OCI-LY3 (cell line): ENCODE measurements at regions not wholly inside any gene's neighbourhood (a gene's known extent, or its start where the extent isn't known, plus 50 kb on each side); places are given as distances from the start of the nearest gene placed in this dataset.
A peak's percentile ranks its signal among the peaks of the same experiment; 100 is the strongest.

Source experiments
- H2AFZ ChIP-seq: fragments of 200-600, 300-600 bp; shearing (Covaris generic); 2 replicates; pipeline ENCODE4 v1.6.0; 2014; ENCODE audit warnings: antibody characterized with exemption, low read depth, low read length
- H3K27ac ChIP-seq: fragments of 200-600, 300-600 bp; sonication (generic); 2 replicates; pipeline ENCODE4 v1.5.1; 2014; ENCODE audit warnings: mild to moderate bottlenecking, low read length, moderate library complexity, mixed read lengths
- H3K27me3 ChIP-seq: fragments of 200-600, 300-600 bp; sonication (generic); 2 replicates; pipeline ENCODE4 v1.6.1; 2014; ENCODE audit warnings: low read depth, low read length, mixed read lengths
- H3K36me3 ChIP-seq: fragments of 200-600, 300-600 bp; sonication (generic); replicated peaks from 2 replicates; pipeline ENCODE3; 2014; ENCODE audit warnings: low read depth, low read length, mixed read lengths
- H3K4me1 ChIP-seq: fragments of 300-600, 200-600 bp; sonication (generic); 2 replicates; pipeline ENCODE4 v1.6.1; 2014; ENCODE audit warnings: low read length, mixed read lengths
- H3K4me2 ChIP-seq: fragments of 200-600, 300-600 bp; sonication (generic); 2 replicates; pipeline ENCODE4 v1.6.1; 2014; ENCODE audit warnings: low read length, mixed read lengths
- H3K4me3 ChIP-seq: fragments of 300-600, 200-600 bp; sonication (generic); 2 replicates; pipeline ENCODE4 v1.5.1; 2014; ENCODE audit warnings: antibody characterized with exemption, mild to moderate bottlenecking, low read length, moderate library complexity
- H3K79me2 ChIP-seq: fragments of 300-600, 200-600 bp; shearing (Covaris generic); 2 replicates; pipeline ENCODE4 v1.6.1; 2014; ENCODE audit warnings: mild to moderate bottlenecking, low read length, mixed read lengths
- H3K9ac ChIP-seq: fragments of 300-600, 200-600 bp; shearing (Covaris generic); 2 replicates; pipeline ENCODE4 v1.6.0; 2014; ENCODE audit warnings: mild to moderate bottlenecking, low read length, moderate library complexity
- H3K9me3 ChIP-seq: fragments of 200-600, 300-600 bp; shearing (Covaris generic); 2 replicates; pipeline ENCODE4 v1.6.1; 2014; ENCODE audit warnings: low read length, mixed read lengths; ENCODE audit not compliant: insufficient read depth
- H4K20me1 ChIP-seq: fragments of 200-600, 300-600 bp; sonication (generic); 2 replicates; pipeline ENCODE4 v1.6.1; 2016; ENCODE audit warnings: low read length, mixed read lengths; ENCODE audit not compliant: insufficient read depth
- CTCF ChIP-seq: fragments of 200-600, 300-600 bp; sonication (generic); IDR thresholded peaks from 2 replicates; pipeline ENCODE4 v1.5.1; 2014; ENCODE audit warnings: antibody characterized with exemption, low read length, low read depth
- EZH2phosphoT487 ChIP-seq: fragments of 200-600 bp; shearing (Covaris generic); IDR thresholded peaks from 2 replicates; pipeline ENCODE4 v1.6.1; 2018; ENCODE audit warnings: antibody characterized with exemption, mixed run types, low read depth

- no peaks in the 10 kb centered on the region for H3K27me3 ChIP-seq
- no peak for TF ChIP-seq CTCF
- H3K4me1 ChIP-seq: peaks cover 24% of the 10 kb centered on the region
- no peak overlapping the region for H3K9ac ChIP-seq
- no peak overlapping the region for H3K4me3 ChIP-seq
- no peak overlapping the region for H3K4me2 ChIP-seq
- no peak overlapping the region for H3K27ac ChIP-seq
- H2AFZ ChIP-seq: no peak overlapping the region
- H4K20me1 ChIP-seq: no peaks in the 10 kb centered on the region
- no peaks in the 10 kb centered on the region for H3K79me2 ChIP-seq
- no peaks in the 10 kb centered on the region for H3K9me3 ChIP-seq
- H3K36me3 ChIP-seq: no peaks in the 10 kb centered on the region
Measured at GRCh38 chr2:204367466-204367865, 177.8 kb upstream of the PARD3B start.

GRCh38 chr2:204370172-204370718, 175.0 kb upstream of the PARD3B start:
- H3K27me3 ChIP-seq: no peaks in the 10 kb centered on the region
- peak overlapping the region; percentile 21; the same call in 1 of the 2 replicates for H3K9ac ChIP-seq
- no peak overlapping the region for H2AFZ ChIP-seq
- H3K27ac ChIP-seq: peak overlapping the region; percentile 51
- no peaks in the 10 kb centered on the region for H4K20me1 ChIP-seq
- no peaks in the 10 kb centered on the region for H3K79me2 ChIP-seq
- peaks cover 24% of the 10 kb centered on the region for H3K4me1 ChIP-seq
- TF ChIP-seq CTCF: no peak
- no peak for TF ChIP-seq EZH2phosphoT487
- H3K9me3 ChIP-seq: no peaks in the 10 kb centered on the region
- no peaks in the 10 kb centered on the region for H3K36me3 ChIP-seq
- H3K4me3 ChIP-seq: peak overlapping the region; percentile 49
- H3K4me2 ChIP-seq: peak overlapping the region; percentile 73

DNA sequence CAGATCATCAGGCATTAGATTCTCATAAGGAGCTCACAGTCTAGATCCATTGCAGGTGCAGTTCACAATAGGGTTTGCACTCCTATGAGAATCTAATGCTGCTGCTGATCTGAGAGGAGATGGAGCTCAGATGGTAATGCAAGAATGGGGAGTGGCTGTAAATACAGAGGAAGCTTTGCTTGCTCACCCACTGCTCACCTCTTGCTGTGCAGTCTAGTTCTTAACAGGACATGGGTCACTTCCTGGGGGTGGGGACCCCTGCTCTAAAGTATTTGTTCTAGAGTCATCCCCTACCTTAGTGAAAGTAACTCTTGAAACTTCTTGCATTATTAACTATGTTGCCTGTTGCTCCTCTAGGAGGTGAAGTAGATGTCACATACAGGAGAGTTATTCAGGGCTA, 171.3 kb upstream of the PARD3B start:
- Histone ChIP-seq H3K36me3 (no peaks in the 10 kb centered on the region), H2AFZ (no peak overlapping the region), H3K4me2 (no peak overlapping the region), H3K27ac (no peak overlapping the region), H3K4me3 (no peak overlapping the region), H3K9ac (no peak overlapping the region), H3K9me3 (no peaks in the 10 kb centered on the region), H3K27me3 (no peaks in the 10 kb centered on the region), H3K79me2 (no peaks in the 10 kb centered on the region), H3K4me1 (peaks cover 22% of the 10 kb centered on the region), H4K20me1 (no peaks in the 10 kb centered on the region)
- TF ChIP-seq EZH2phosphoT487: no peak
- TF ChIP-seq CTCF: no peak

DNA sequence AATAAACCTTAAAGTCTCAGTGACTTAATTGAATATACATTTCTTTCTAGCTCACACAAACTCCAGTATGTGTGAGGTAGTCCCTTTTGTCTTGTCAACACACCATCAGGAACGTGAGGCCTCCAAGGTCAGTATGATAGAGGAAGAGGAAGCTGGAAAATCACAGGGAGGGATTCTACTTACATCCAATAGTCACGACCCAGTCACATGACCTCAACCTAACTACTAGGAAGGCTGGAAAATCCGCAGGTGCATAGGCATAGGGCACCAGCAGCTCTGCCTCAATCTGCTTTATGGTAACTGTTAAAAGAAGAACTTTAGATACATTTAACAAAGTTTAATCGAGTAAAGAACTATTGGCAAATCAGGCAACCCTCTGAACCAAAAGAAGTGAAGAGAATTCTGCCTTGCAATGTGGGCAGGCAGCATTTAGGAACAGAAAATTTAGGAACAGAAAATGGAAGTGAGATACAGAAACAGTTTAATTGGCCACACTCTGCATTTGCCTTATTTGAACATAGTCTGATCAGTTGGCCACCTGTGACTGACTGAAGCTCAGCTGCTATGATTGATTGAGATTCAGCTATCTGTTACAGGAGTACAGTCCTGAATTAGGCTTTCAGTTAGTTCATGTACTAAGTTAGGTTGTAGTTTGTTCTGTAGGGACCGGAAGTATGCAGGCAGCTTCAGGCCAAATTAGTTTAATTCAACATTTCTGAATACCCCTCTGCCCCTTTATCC, 165.0 kb upstream of the PARD3B start:
- H3K27ac ChIP-seq: peak overlapping the region; percentile 31; the same call in 1 of the 2 replicates
- H3K4me1 ChIP-seq: peaks cover 12% of the 10 kb centered on the region
- TF ChIP-seq CTCF (no peak), EZH2phosphoT487 (no peak)
- H3K9me3 ChIP-seq: no peaks in the 10 kb centered on the region
- peak overlapping the region; percentile 57 for H3K4me2 ChIP-seq
- no peaks in the 10 kb centered on the region for H3K36me3 ChIP-seq
- H3K4me3 ChIP-seq: no peak overlapping the region
- no peaks in the 10 kb centered on the region for H3K27me3 ChIP-seq
- H2AFZ ChIP-seq: peak overlapping the region; percentile 13; the same call in 1 of the 2 replicates
- H4K20me1 ChIP-seq: no peaks in the 10 kb centered on the region
- no peaks in the 10 kb centered on the region for H3K79me2 ChIP-seq
- no peak overlapping the region for H3K9ac ChIP-seq
